HEK293 (cell line): ENCODE measurements at regions not wholly inside any gene's neighbourhood (a gene's known extent, or its start where the extent isn't known, plus 50 kb on each side); places are given as distances from the start of the nearest gene placed in this dataset.

ENCODE experiments used
- CTCF ChIA-PET: fragments of 350-600 bp; formaldehyde crosslinking; extraction: SDS; loops from one replicate; lab custom pipeline; 2021; ENCODE audit warnings: antibody characterized with exemption; lab: Yijun Ruan, JAX
- POLR2A ChIA-PET: fragments of 300-600 bp; formaldehyde crosslinking; extraction: SDS; loops from one replicate; lab custom pipeline; 2020; ENCODE audit warnings: antibody characterized with exemption, inconsistent platforms; lab: Yijun Ruan, JAX
- H3K27ac ChIP-seq: fragments of 200-500 bp; sonication (Bioruptor generic); 2 replicates; pipeline ENCODE4 v1.5.1; 2014; ENCODE audit warnings: low read depth, low read length, control low read depth, inconsistent platforms; ENCODE audit errors: extremely low read depth
- H3K36me3 ChIP-seq, 2 experiments: fragments of 200-500 bp in 1 of 2; sonication (Bioruptor generic) in 1 of 2; 1 replicate in 1 of 2; 2 replicates in 1 of 2; pipeline ENCODE4 v1.5.1; 2014 to 2017; ENCODE audit warnings: inconsistent platforms in 2 of 2, low read length in 2 of 2; ENCODE audit not compliant: control insufficient read depth in 2 of 2, insufficient read depth in 1 of 2
- H3K4me1 ChIP-seq: fragments of 200-500 bp; sonication (Bioruptor generic); 2 replicates; pipeline ENCODE4 v1.5.1; 2014; ENCODE audit warnings: mild to moderate bottlenecking, low read length, inconsistent platforms; ENCODE audit not compliant: control insufficient read depth, insufficient read depth
- H3K4me3 ChIP-seq: 2 replicates; pipeline ENCODE4 v1.5.1; 2011; ENCODE audit warnings: low read depth, mild to moderate bottlenecking, control low read depth, low read length, moderate library complexity
- H3K9me3 ChIP-seq: fragments of 200-500 bp; sonication (Bioruptor generic); 2 replicates; pipeline ENCODE4 v1.5.1; 2014; ENCODE audit warnings: low read depth, low read length, inconsistent platforms; ENCODE audit not compliant: control insufficient read depth, insufficient read depth
- BCL6B ChIP-seq: fragments of 450-650 bp; formaldehyde crosslinking; IDR thresholded peaks from 2 replicates; pipeline ENCODE4 v1.5.1; 2017; ENCODE audit warnings: missing biosample characterization, missing genetic modification characterization
- HOXD13 ChIP-seq: sonication (generic); formaldehyde crosslinking; IDR thresholded peaks from 2 replicates; pipeline ENCODE4 v1.8.0; 2022; ENCODE audit warnings: missing genetic modification reagents, borderline replicate concordance
- KLF9 ChIP-seq: fragments of 450-650 bp; formaldehyde crosslinking; IDR thresholded peaks from 2 replicates; pipeline ENCODE4 v1.5.1; 2016; ENCODE audit warnings: missing biosample characterization, missing genetic modification characterization, low read depth
- MEIS1 ChIP-seq: sonication (generic); formaldehyde crosslinking; IDR thresholded peaks from 2 replicates; pipeline ENCODE4 v1.8.1; 2022; ENCODE audit warnings: missing genetic modification reagents, mild to moderate bottlenecking, borderline replicate concordance
- OVOL3 ChIP-seq: fragments of 450-650 bp; formaldehyde crosslinking; IDR thresholded peaks from 2 replicates; pipeline ENCODE4 v1.5.1; 2016; ENCODE audit warnings: missing biosample characterization, missing genetic modification characterization
- PATZ1 ChIP-seq: fragments of 450-650 bp; formaldehyde crosslinking; IDR thresholded peaks from 2 replicates; pipeline ENCODE4 v1.5.1; 2016; ENCODE audit warnings: missing biosample characterization, missing genetic modification characterization
- RBAK ChIP-seq: fragments of 450-650 bp; formaldehyde crosslinking; IDR thresholded peaks from 2 replicates; pipeline ENCODE4 v1.5.1; 2016; ENCODE audit warnings: missing biosample characterization, missing genetic modification characterization
- ZBTB11 ChIP-seq: fragments of 450-650 bp; formaldehyde crosslinking; conservative IDR thresholded peaks from 2 replicates; pipeline ENCODE4 v1.5.1; 2016; ENCODE audit warnings: low read depth, missing biosample characterization, missing genetic modification characterization
- ZBTB20 ChIP-seq: fragments of 450-650 bp; formaldehyde crosslinking; IDR thresholded peaks from 2 replicates; pipeline ENCODE4 v1.5.1; 2016; ENCODE audit warnings: missing biosample characterization, missing genetic modification characterization
- ZBTB26 ChIP-seq: fragments of 450-650 bp; formaldehyde crosslinking; optimal IDR thresholded peaks from 2 replicates; pipeline ENCODE3; 2016; ENCODE audit warnings: missing biosample characterization, mild to moderate bottlenecking, missing genetic modification characterization
- ZFP41 ChIP-seq: fragments of 450-650 bp; formaldehyde crosslinking; IDR thresholded peaks from 2 replicates; pipeline ENCODE4 v1.5.1; 2016; ENCODE audit warnings: missing biosample characterization, missing genetic modification characterization, borderline replicate concordance
- ZNF140 ChIP-seq: fragments of 450-650 bp; formaldehyde crosslinking; IDR thresholded peaks from 2 replicates; pipeline ENCODE4 v1.5.1; 2016; ENCODE audit warnings: missing biosample characterization, missing genetic modification characterization
- ZNF23 ChIP-seq: fragments of 450-650 bp; formaldehyde crosslinking; IDR thresholded peaks from 2 replicates; pipeline ENCODE4 v1.5.1; 2016; ENCODE audit warnings: missing biosample characterization, missing genetic modification characterization, borderline replicate concordance
- ZNF280C ChIP-seq: fragments of 450-650 bp; formaldehyde crosslinking; IDR thresholded peaks from 2 replicates; pipeline ENCODE4 v1.5.1; 2016; ENCODE audit warnings: missing biosample characterization, missing genetic modification characterization
- ZNF292 ChIP-seq: fragments of 450-650 bp; formaldehyde crosslinking; IDR thresholded peaks from 2 replicates; pipeline ENCODE4 v1.5.1; 2016; ENCODE audit warnings: low read depth, missing biosample characterization, missing genetic modification characterization, borderline replicate concordance
- ZNF302 ChIP-seq: fragments of 450-650 bp; formaldehyde crosslinking; IDR thresholded peaks from 2 replicates; pipeline ENCODE4 v1.5.1; 2016; ENCODE audit warnings: missing biosample characterization, missing genetic modification characterization, low read depth
- ZNF354C ChIP-seq: fragments of 450-650 bp; formaldehyde crosslinking; IDR thresholded peaks from 2 replicates; pipeline ENCODE4 v1.5.1; 2016; ENCODE audit warnings: missing biosample characterization, missing genetic modification characterization, low read depth, borderline replicate concordance
- ZNF37A ChIP-seq: fragments of 450-650 bp; IDR thresholded peaks from 2 replicates; pipeline ENCODE4 v1.5.1; 2018; ENCODE audit warnings: missing biosample characterization, missing genetic modification characterization
- ZNF391 ChIP-seq: fragments of 450-650 bp; formaldehyde crosslinking; IDR thresholded peaks from 2 replicates; pipeline ENCODE4 v1.5.1; 2016; ENCODE audit warnings: low read depth, missing biosample characterization, missing genetic modification characterization, borderline replicate concordance
- ZNF398 ChIP-seq: fragments of 450-650 bp; formaldehyde crosslinking; IDR thresholded peaks from 2 replicates; pipeline ENCODE4 v1.5.1; 2017; ENCODE audit warnings: missing biosample characterization, missing genetic modification characterization
- ZNF416 ChIP-seq: fragments of 450-650 bp; formaldehyde crosslinking; IDR thresholded peaks from 2 replicates; pipeline ENCODE4 v1.5.1; 2016; ENCODE audit warnings: missing biosample characterization, missing genetic modification characterization
- ZNF626 ChIP-seq: fragments of 450-650 bp; sonication (Bioruptor Pico); formaldehyde crosslinking; IDR thresholded peaks from 2 replicates; pipeline ENCODE4 v1.5.1; 2018; ENCODE audit warnings: missing biosample characterization, missing genetic modification characterization, inconsistent platforms
- ZNF792 ChIP-seq: fragments of 450-650 bp; formaldehyde crosslinking; IDR thresholded peaks from 2 replicates; pipeline ENCODE4 v1.5.1; 2016; ENCODE audit warnings: missing biosample characterization, missing genetic modification characterization
- ZNF837 ChIP-seq: fragments of 450-650 bp; formaldehyde crosslinking; IDR thresholded peaks from 2 replicates; pipeline ENCODE4 v1.5.1; 2016; ENCODE audit warnings: missing biosample characterization, missing genetic modification characterization

GRCh38 chr4:60575336-60575735, 624.8 kb upstream of the ADGRL3 start:
- H3K9me3 ChIP-seq: no peaks in the 10 kb centered on the region
- no peaks in the 10 kb centered on the region for H3K36me3 ChIP-seq
- no peak for TF ChIP-seq ZNF354C
- no peak for TF ChIP-seq PATZ1 (tag by site-specific recombination)
- no peak for TF ChIP-seq ZNF280C
- TF ChIP-seq ZNF292: no peak
- TF ChIP-seq KLF9 (tag by site-specific recombination): no peak
- no peak for TF ChIP-seq ZNF37A (tag by site-specific recombination)
- no peak for TF ChIP-seq ZFP41 (tag by site-specific recombination)
- TF ChIP-seq ZBTB26 (tag by site-specific recombination): no peak
- no peak for TF ChIP-seq ZNF23 (tag by site-specific recombination)
- TF ChIP-seq ZNF416 (tag by site-specific recombination): no peak
- TF ChIP-seq ZBTB11 (tag by site-specific recombination): no peak
- no peak for TF ChIP-seq ZNF302 (tag by site-specific recombination)
- TF ChIP-seq ZNF391 (tag by site-specific recombination): no peak
- TF ChIP-seq RBAK: no peak
- H3K27ac ChIP-seq: no peak overlapping the region
- ChIA-PET CTCF (no interaction called here), POLR2A (no interaction called here)
- no peaks in the 10 kb centered on the region for H3K4me1 ChIP-seq
- no peak overlapping the region for H3K4me3 ChIP-seq

GRCh38 chr4:60579335-60579734, 620.8 kb upstream of the ADGRL3 start:
- Histone ChIP-seq H3K4me3 (no peak overlapping the region), H3K9me3 (no peaks in the 10 kb centered on the region), H3K27ac (no peak overlapping the region), H3K4me1 (no peaks in the 10 kb centered on the region), H3K36me3 (no peaks in the 10 kb centered on the region)
- ChIA-PET CTCF (no interaction called here), POLR2A (no interaction called here)
- no peak for TF ChIP-seq ZNF398 (tag by site-specific recombination)
- TF ChIP-seq ZBTB20 (tag by site-specific recombination): no peak
- TF ChIP-seq ZNF292: no peak
- TF ChIP-seq MEIS1: no peak
- no peak for TF ChIP-seq BCL6B (tag by site-specific recombination)
- no peak for TF ChIP-seq OVOL3 (tag by site-specific recombination)
- TF ChIP-seq ZNF792 (tag by site-specific recombination): no peak
- no peak for TF ChIP-seq ZNF837 (tag by site-specific recombination)
- TF ChIP-seq ZNF140: no peak
- TF ChIP-seq ZNF626 (tag by site-specific recombination): no peak
- no peak for TF ChIP-seq ZNF37A (tag by site-specific recombination)
- no peak for TF ChIP-seq HOXD13 (CRISPR knock-in tag)
